ENCODE measurements at regions not wholly inside any gene's neighbourhood (a gene's known extent, or its start where the extent isn't known, plus 50 kb on each side); places are given as distances from the start of the nearest gene placed in this dataset.

- Histone ChIP-seq H3K27ac (ENCODE audit: insufficient read depth, low read length) (no peak overlapping the region), H2AFZ (ENCODE audit: low read length) (no peak overlapping the region), H3K4me3 (replicated peaks in 1 of 4; ENCODE audit: control extremely low read depth in 1 of 4, insufficient read depth in 1 of 4, low read depth in 3 of 4, low read length in 4 of 4) (no peak overlapping the region), H3K79me2 (ENCODE audit: control insufficient read depth, insufficient read depth, low read length) (no peaks in the 10 kb centered on the region), H3K36me3 (ENCODE audit: control insufficient read depth, insufficient read depth, low read length) (no peaks in the 10 kb centered on the region), H3K4me1 (ENCODE audit: control insufficient read depth, extremely low read depth, insufficient read depth, low read length) (no peaks in the 10 kb centered on the region), H3K4me2 (ENCODE audit: extremely low read depth, insufficient read depth, low read length) (no peak overlapping the region), H3K27me3 (ENCODE audit: control insufficient read depth, insufficient read depth, low read length) (no peaks in the 10 kb centered on the region), H3K9ac (ENCODE audit: insufficient read depth, low read length) (no peak overlapping the region), H4K20me1 (ENCODE audit: control insufficient read depth, extremely low read depth, insufficient read depth, low read length) (no peaks in the 10 kb centered on the region), H3K9me3 (ENCODE audit: control insufficient read depth, insufficient read depth, low read depth, low read length) (no peaks in the 10 kb centered on the region)
- TF ChIP-seq EZH2 (IDR thresholded peaks at IDR 0.05; ENCODE audit: low read length, missing control alignments), result no peak
- TF ChIP-seq, protein P1, sequence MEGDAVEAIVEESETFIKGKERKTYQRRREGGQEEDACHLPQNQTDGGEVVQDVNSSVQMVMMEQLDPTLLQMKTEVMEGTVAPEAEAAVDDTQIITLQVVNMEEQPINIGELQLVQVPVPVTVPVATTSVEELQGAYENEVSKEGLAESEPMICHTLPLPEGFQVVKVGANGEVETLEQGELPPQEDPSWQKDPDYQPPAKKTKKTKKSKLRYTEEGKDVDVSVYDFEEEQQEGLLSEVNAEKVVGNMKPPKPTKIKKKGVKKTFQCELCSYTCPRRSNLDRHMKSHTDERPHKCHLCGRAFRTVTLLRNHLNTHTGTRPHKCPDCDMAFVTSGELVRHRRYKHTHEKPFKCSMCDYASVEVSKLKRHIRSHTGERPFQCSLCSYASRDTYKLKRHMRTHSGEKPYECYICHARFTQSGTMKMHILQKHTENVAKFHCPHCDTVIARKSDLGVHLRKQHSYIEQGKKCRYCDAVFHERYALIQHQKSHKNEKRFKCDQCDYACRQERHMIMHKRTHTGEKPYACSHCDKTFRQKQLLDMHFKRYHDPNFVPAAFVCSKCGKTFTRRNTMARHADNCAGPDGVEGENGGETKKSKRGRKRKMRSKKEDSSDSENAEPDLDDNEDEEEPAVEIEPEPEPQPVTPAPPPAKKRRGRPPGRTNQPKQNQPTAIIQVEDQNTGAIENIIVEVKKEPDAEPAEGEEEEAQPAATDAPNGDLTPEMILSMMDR (conservative IDR thresholded peaks at IDR 0.05 in 1 of 2, IDR thresholded peaks at IDR 0.05 in 1 of 2; ENCODE audit: low read depth in 1 of 2, low read length in 2 of 2), result no peak
- DNase-seq (ENCODE audit: low read depth in 2 of 2), result no peak
Measured at GRCh38 chr22:22418163-22418549, 90.4 kb downstream of the ZNF280B start.

DNA sequence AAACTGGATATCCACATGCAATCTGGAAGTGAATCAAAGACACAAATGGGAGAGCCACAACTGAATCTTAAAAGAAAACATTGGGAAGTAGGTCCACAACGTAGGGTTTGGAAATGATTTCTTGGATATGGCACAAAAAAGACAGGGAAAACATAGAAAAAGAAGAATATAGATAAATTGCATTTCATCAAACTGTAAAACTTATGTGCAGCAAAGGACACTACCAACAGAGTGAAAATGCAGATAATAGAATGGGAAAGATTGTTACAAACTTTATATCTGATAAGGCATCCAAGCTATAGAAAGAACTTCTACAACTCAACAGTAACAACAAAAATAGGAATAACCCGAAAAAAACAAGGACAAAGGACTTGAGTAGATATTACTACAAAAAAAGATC lies 89.6 kb downstream of the ZNF280B start:
- H3K9ac ChIP-seq (ENCODE audit: insufficient read depth, low read length), result no peak overlapping the region
- no peaks in the 10 kb centered on the region for H3K9me3 ChIP-seq (ENCODE audit: control insufficient read depth, insufficient read depth, low read depth, low read length)
- no peaks in the 10 kb centered on the region for H3K79me2 ChIP-seq (ENCODE audit: control insufficient read depth, insufficient read depth, low read length)
- no peaks in the 10 kb centered on the region for H3K36me3 ChIP-seq (ENCODE audit: control insufficient read depth, insufficient read depth, low read length)
- no peaks in the 10 kb centered on the region for H3K4me1 ChIP-seq (ENCODE audit: control insufficient read depth, extremely low read depth, insufficient read depth, low read length)
- no peak for TF ChIP-seq EZH2 (IDR thresholded peaks at IDR 0.05; ENCODE audit: low read length, missing control alignments)
- TF ChIP-seq, protein P1 (conservative IDR thresholded peaks at IDR 0.05 in 1 of 2, IDR thresholded peaks at IDR 0.05 in 1 of 2; ENCODE audit: low read depth in 1 of 2, low read length in 2 of 2), result no peak
- H2AFZ ChIP-seq (ENCODE audit: low read length), result no peak overlapping the region
- H3K27me3 ChIP-seq (ENCODE audit: control insufficient read depth, insufficient read depth, low read length), result no peaks in the 10 kb centered on the region
- H3K4me2 ChIP-seq (ENCODE audit: extremely low read depth, insufficient read depth, low read length), result no peak overlapping the region
- H4K20me1 ChIP-seq (ENCODE audit: control insufficient read depth, extremely low read depth, insufficient read depth, low read length), result no peaks in the 10 kb centered on the region
- no peak for DNase-seq (ENCODE audit: low read depth in 2 of 2)
- no peak overlapping the region for H3K4me3 ChIP-seq (replicated peaks in 1 of 4; ENCODE audit: control extremely low read depth in 1 of 4, insufficient read depth in 1 of 4, low read depth in 3 of 4, low read length in 4 of 4)
- H3K27ac ChIP-seq (ENCODE audit: insufficient read depth, low read length), result no peak overlapping the region

GRCh38 chr22:22420580-22420979 lies 88.0 kb downstream of the ZNF280B start:
- no peak overlapping the region for H3K4me2 ChIP-seq (ENCODE audit: extremely low read depth, insufficient read depth, low read length)
- H3K9me3 ChIP-seq (ENCODE audit: control insufficient read depth, insufficient read depth, low read depth, low read length), result no peaks in the 10 kb centered on the region
- no peak overlapping the region for H3K9ac ChIP-seq (ENCODE audit: insufficient read depth, low read length)
- no peak overlapping the region for H3K27ac ChIP-seq (ENCODE audit: insufficient read depth, low read length)
- no peak overlapping the region for H3K4me3 ChIP-seq (replicated peaks in 1 of 4; ENCODE audit: control extremely low read depth in 1 of 4, insufficient read depth in 1 of 4, low read depth in 3 of 4, low read length in 4 of 4)
- H2AFZ ChIP-seq (ENCODE audit: low read length), result no peak overlapping the region
- no peaks in the 10 kb centered on the region for H3K79me2 ChIP-seq (ENCODE audit: control insufficient read depth, insufficient read depth, low read length)
- H3K27me3 ChIP-seq (ENCODE audit: control insufficient read depth, insufficient read depth, low read length), result no peaks in the 10 kb centered on the region
- TF ChIP-seq EZH2 (IDR thresholded peaks at IDR 0.05; ENCODE audit: low read length, missing control alignments), result no peak
- TF ChIP-seq, protein P1 (conservative IDR thresholded peaks at IDR 0.05 in 1 of 2, IDR thresholded peaks at IDR 0.05 in 1 of 2; ENCODE audit: low read depth in 1 of 2, low read length in 2 of 2), result no peak
- no peaks in the 10 kb centered on the region for H3K36me3 ChIP-seq (ENCODE audit: control insufficient read depth, insufficient read depth, low read length)
- H4K20me1 ChIP-seq (ENCODE audit: control insufficient read depth, extremely low read depth, insufficient read depth, low read length), result no peaks in the 10 kb centered on the region
- DNase-seq (ENCODE audit: low read depth in 2 of 2), result no peak
- no peaks in the 10 kb centered on the region for H3K4me1 ChIP-seq (ENCODE audit: control insufficient read depth, extremely low read depth, insufficient read depth, low read length)

Measured in fibroblast of lung (primary cell).